Fibroblast of peridontal ligament (primary cell): ENCODE measurements at regions not wholly inside any gene's neighbourhood (a gene's known extent, or its start where the extent isn't known, plus 50 kb on each side); places are given as distances from the start of the nearest gene placed in this dataset.
A peak's percentile ranks its signal among the peaks of the same experiment; 100 is the strongest.
"Not testable (repeated sequence)": the region's sequence is repeated elsewhere in the genome, so short reads cannot be mapped to it uniquely, and the experiment has no call there.

Experiments
- DNase-seq: peaks from one replicate; pipeline ENCODE4 v3.0.0-alpha.2; 2010; ENCODE audit errors: extremely low read depth

DNA sequence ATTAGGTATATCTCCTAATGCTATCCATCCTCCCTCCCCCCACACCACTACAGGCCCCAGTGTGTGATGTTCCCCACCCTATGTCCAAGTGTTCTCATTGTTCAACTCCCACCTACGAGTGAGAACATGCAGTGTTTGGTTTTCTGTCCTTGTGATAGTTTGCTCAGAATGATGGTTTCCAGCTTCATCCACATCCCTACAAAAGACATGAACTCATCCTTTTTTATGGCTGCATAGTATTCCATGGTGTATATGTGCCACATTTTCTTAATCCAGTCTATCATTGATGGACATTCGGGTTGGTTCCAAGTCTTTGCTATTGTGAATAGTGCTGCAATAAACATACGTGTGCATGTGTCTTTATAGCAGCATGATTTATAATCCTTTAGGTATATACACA is 53.8 kb upstream of the HIVEP2 start:
- not testable (repeated sequence) for DNase-seq

DNA sequence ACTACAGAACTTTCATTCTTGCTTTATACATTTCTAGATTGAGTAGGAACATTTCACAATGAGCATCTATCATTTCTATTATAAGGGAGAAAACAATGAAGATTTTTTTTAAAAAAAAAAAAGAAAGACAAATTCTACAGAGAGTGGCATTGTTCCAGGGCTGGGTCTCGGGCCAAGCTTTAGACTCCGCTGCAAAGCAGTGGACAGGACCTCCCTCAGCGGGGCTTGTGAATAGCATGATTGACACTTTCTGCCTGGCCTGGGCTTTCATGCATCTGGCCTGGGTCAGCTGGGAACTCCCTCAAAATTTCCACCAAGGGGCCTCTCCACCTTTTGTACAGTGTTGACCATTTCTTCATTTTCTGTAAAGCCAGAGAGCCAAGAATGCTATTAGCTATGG is 55.8 kb upstream of the HIVEP2 start:
- no peak for DNase-seq

DNA sequence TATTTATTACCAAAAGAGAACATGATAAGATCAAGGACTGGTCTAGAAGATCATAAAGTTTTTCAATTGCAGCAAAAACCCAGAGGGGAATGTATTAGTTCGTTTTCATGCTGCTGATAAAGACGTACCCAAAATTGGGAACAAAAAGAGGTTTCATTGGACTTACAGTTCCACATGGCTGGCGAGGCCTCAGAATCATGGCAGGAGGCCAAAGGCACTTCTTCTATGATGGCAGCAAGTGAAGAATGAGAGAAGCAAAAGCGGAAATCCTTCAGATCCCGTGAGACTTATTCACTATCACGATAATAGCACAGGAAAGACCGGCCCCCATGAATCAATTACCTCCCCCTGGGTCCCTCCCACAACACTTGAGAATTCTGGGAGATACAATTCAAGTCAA is 57.7 kb upstream of the HIVEP2 start:
- no peak for DNase-seq

DNA sequence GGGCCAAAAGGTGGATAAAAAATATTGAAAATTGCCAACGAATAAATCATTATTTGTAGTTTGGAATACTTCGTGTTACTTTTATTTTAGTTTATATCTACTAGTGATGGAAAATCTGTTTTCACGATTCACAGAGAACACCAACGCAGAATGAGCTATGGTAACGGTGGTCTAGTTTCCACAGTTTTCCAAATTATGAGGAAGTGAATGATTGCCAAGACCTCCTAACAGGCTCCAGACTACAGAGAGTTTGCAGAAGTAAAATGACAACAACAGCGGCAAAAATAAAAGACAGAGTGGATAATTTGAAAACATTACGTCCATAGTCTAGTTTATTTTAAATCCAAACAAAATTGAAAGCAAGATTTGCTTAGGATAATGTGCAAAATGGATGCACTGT is 57.0 kb upstream of the AIG1 start:
- DNase-seq = no peak

DNA sequence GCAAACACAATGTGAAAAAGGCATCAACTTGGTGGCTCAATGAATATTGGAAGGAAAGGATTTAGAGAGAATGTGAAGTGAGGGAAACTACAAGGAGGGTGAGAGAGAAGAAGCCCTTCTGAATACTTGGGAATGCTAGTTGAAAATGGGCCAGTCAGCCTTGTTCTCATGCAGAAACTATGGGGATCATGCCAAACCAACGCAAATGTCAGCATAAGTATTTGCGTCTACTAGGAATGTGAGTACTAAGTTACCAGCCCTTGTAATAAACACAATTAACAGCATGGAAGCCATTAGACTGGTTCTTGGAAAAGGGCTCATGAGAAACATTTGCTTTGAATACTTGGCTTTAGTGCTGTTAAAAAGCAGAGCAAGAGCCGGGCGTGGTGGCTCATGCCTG is 54.9 kb upstream of the AIG1 start:
- DNase-seq = peak; percentile 86

DNA sequence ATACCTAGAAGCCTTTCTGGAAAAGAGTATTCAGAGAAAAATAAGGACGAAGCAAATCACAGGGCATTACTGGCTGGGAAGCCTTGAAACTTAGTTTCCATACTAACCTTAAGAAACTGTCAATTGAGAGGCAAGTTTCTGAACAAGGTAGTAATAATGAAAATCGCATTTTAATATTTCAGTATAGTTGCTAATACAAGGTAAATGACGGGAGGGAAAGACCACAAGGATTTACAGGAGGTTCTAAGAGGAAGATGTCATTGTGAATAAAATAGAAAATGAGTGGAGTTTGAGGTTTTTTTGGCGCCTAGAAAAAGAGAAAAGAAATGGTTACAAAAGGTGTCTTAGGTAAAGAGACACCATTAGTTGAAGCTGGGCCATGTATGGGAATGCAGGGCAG is 53.9 kb upstream of the AIG1 start:
- DNase-seq = no peak

DNA sequence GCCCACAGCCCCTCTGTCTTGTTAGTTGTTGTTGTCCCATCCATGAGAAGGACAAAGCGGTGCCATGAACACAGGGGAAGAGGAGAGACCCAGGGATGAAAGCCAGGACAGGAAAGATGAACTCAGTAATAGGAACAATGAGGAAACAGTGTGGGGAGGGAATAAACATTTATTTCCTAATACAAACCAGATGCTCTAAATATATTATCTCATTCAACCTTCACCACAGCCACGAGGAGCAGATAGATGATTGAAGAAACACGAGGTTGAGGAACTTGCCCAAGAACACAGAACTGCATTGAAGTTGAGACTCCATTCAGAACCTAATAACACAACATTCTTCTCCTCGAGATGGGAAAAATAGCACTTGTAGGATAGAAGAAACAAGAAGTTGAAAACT is 53.0 kb upstream of the AIG1 start:
- DNase-seq = peak; percentile 77

DNA sequence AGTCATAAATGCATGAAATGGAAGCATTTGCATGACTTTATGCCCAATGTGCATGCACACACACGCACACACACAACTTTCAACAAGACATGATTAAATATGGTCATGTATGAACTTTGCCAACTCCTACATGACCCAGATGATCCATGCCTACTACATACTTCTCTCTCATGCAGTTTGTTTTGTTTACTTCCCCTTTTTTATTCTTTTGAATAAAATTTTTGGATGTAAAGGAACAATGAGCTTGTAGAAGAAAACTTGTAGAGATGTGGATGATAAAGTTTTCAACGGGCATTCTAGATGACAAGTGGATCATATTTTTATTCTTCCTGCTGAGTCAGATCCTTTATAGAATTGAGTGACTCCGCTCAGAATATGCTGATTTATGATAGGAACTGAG is 50.8 kb upstream of the AIG1 start:
- DNase-seq = no peak
